Endothelial cell of umbilical vein (primary cell): ENCODE measurements at regions not wholly inside any gene's neighbourhood (a gene's known extent, or its start where the extent isn't known, plus 50 kb on each side); places are given as distances from the start of the nearest gene placed in this dataset.

ENCODE experiments used
- BruUV-seq: library from RNA; stranded (reverse); fragments of 400-500 nt; replicated peaks from 2 replicates; lab custom pipeline; 2021; lab: Mats Ljungman, UMichigan
- CTCF ChIA-PET: fragments of 300-600, 350-600 bp; sonication (Branson Sonifier 250); formaldehyde crosslinking; loops from one replicate; lab custom pipeline; 2021; ENCODE audit warnings: antibody characterized with exemption, inconsistent platforms; lab: Charles Lee
- POLR2A ChIA-PET: fragments of 300-600, 350-600 bp; sonication (Branson Sonifier 250); formaldehyde crosslinking; loops from one replicate; lab custom pipeline; 2021; ENCODE audit warnings: antibody characterized with exemption, inconsistent platforms; lab: Charles Lee
- DNase-seq: peaks from one replicate; pipeline ENCODE4 v3.0.0-alpha.2; 2011; ENCODE audit warnings: low read depth, low spot score
- FAIRE-seq: peaks from 2 replicates; lab custom pipeline; 2011; peaks lifted over from hg19 to GRCh38; lab: Jason Lieb, UNC
- H2AFZ ChIP-seq: 2 replicates; pipeline ENCODE4 v1.6.0; 2012; ENCODE audit warnings: low read depth, low read length, control low read depth, inconsistent platforms
- H3K27ac ChIP-seq: 2 replicates; pipeline ENCODE4 v1.5.1; 2011; ENCODE audit warnings: low read depth, mild to moderate bottlenecking, control low read depth, low read length, moderate library complexity; ENCODE audit not compliant: insufficient read depth
- H3K27me3 ChIP-seq, 2 experiments: 2 replicates each; pipeline versions ENCODE4 v1.6.0 to v1.6.1; 2011; ENCODE audit warnings: low read length in 2 of 2, mixed read lengths in 1 of 2; ENCODE audit not compliant: control insufficient read depth in 2 of 2, insufficient read depth in 2 of 2
- H3K36me3 ChIP-seq, 2 experiments: 2 replicates in 1 of 2; 3 replicates in 1 of 2; pipeline ENCODE4 v1.5.1; 2011; ENCODE audit warnings: low read length in 2 of 2, mild to moderate bottlenecking in 1 of 2, moderate library complexity in 1 of 2; ENCODE audit not compliant: control insufficient read depth in 2 of 2, insufficient read depth in 2 of 2; ENCODE audit errors: extremely low read depth in 1 of 2
- H3K4me1 ChIP-seq: 3 replicates; pipeline ENCODE4 v1.5.1; 2011; ENCODE audit warnings: mild to moderate bottlenecking, low read length; ENCODE audit not compliant: control insufficient read depth, insufficient read depth; ENCODE audit errors: extremely low read depth
- H3K4me2 ChIP-seq: 2 replicates; pipeline ENCODE4 v1.6.1; 2011; ENCODE audit warnings: low read length, control low read depth, mixed read lengths; ENCODE audit not compliant: insufficient read depth
- H3K4me3 ChIP-seq, 3 experiments: fragments of 200-600 bp in 1 of 3; sonication (generic), shearing (Covaris generic) in 1 of 3; replicated peaks in 1 of 3; 2 replicates each; pipeline ENCODE4 v1.5.1; 2011 to 2016; ENCODE audit warnings: control low read depth in 3 of 3, low read length in 3 of 3, mild to moderate bottlenecking in 2 of 3, inconsistent platforms in 1 of 3, low read depth in 1 of 3, moderate library complexity in 1 of 3; ENCODE audit not compliant: insufficient read depth in 1 of 3
- H3K79me2 ChIP-seq: 2 replicates; pipeline ENCODE4 v1.6.0; 2012; ENCODE audit warnings: low read length, inconsistent platforms; ENCODE audit not compliant: control insufficient read depth, insufficient read depth
- H3K9ac ChIP-seq: replicated peaks from 2 replicates; pipeline ENCODE3; 2011; ENCODE audit warnings: low read length, control low read depth; ENCODE audit not compliant: insufficient read depth; ENCODE audit errors: extremely low read depth
- H3K9me1 ChIP-seq: replicated peaks from 3 replicates; pipeline ENCODE4 v1.6.0; 2011; ENCODE audit warnings: mild to moderate bottlenecking, low read length; ENCODE audit not compliant: control insufficient read depth, insufficient read depth; ENCODE audit errors: extremely low read depth
- H3K9me3 ChIP-seq: replicated peaks from 2 replicates; pipeline ENCODE4 v1.5.1; 2012; ENCODE audit warnings: low read length, inconsistent platforms; ENCODE audit not compliant: control insufficient read depth, insufficient read depth
- H4K20me1 ChIP-seq: replicated peaks from 2 replicates; pipeline ENCODE3; 2011; ENCODE audit warnings: mild to moderate bottlenecking, low read length; ENCODE audit not compliant: control insufficient read depth, insufficient read depth; ENCODE audit errors: extremely low read depth
- EZH2 ChIP-seq: IDR thresholded peaks from 2 replicates; pipeline ENCODE4 v1.6.1; 2012; ENCODE audit warnings: borderline replicate concordance, low read depth, mild to moderate bottlenecking, moderate library complexity, low read length, inconsistent platforms; ENCODE audit not compliant: severe bottlenecking
- FOS ChIP-seq: IDR thresholded peaks from 2 replicates; pipeline ENCODE4 v1.6.1; 2011; ENCODE audit warnings: mild to moderate bottlenecking, low read length, moderate library complexity, borderline replicate concordance; ENCODE audit not compliant: insufficient read depth
- GATA2 ChIP-seq: IDR thresholded peaks from 2 replicates; pipeline ENCODE4 v1.7.0; 2011; ENCODE audit warnings: low read depth, mild to moderate bottlenecking, moderate library complexity, mixed read lengths, low read length; ENCODE audit not compliant: insufficient read length, insufficient read depth
- JUN ChIP-seq: IDR thresholded peaks from 2 replicates; pipeline ENCODE4 v1.6.1; 2011; ENCODE audit warnings: borderline replicate concordance, low read depth; ENCODE audit not compliant: insufficient read length, insufficient read depth
- MYC ChIP-seq: IDR thresholded peaks from one replicate; pipeline ENCODE4 v1.6.1; 2011; ENCODE audit warnings: mild to moderate bottlenecking, low read depth, low read length
- POLR2A ChIP-seq: IDR thresholded peaks from 2 replicates; pipeline ENCODE4 v1.6.1; 2012; ENCODE audit warnings: low read depth, mild to moderate bottlenecking, control low read depth, low read length
- POLR2AphosphoS5 ChIP-seq: IDR thresholded peaks from 2 replicates; pipeline ENCODE4 v1.6.1; 2012; ENCODE audit warnings: low read depth, mild to moderate bottlenecking, control low read depth, low read length, moderate library complexity; ENCODE audit not compliant: insufficient read depth
- dilution Hi-C: fragments of 300-500 bp; cut with MboI; formaldehyde crosslinking; loops from one replicate; pipeline ENCODE4 v1.15.0; 2019; ENCODE audit warnings: low sequenced_read_pairs; ENCODE audit not compliant: extremely low pct_ligation_motif_present
- intact Hi-C: fragments of 100-400 bp; cut with micrococcal nuclease; formaldehyde crosslinking; loops from one replicate; pipeline ENCODE4 v1.10.0; 2022
- TF ChIP-seq, protein P1 (sequence below): IDR thresholded peaks from 2 replicates; pipeline ENCODE4 v1.6.1; 2011; ENCODE audit not compliant: insufficient read depth, insufficient read length
- TF ChIP-seq, protein P2 (sequence below), 2 donors: IDR thresholded peaks; 1 replicate in 1 of 2; 2 replicates in 1 of 2; pipeline ENCODE4 v1.5.1; 2011; ENCODE audit warnings: low read length in 2 of 2, mild to moderate bottlenecking in 2 of 2, moderate library complexity in 2 of 2, control low read depth in 1 of 2, inconsistent platforms in 1 of 2, low read depth in 1 of 2; ENCODE audit not compliant: insufficient read depth in 1 of 2; ENCODE audit errors: extremely low read depth in 1 of 2

DNA sequence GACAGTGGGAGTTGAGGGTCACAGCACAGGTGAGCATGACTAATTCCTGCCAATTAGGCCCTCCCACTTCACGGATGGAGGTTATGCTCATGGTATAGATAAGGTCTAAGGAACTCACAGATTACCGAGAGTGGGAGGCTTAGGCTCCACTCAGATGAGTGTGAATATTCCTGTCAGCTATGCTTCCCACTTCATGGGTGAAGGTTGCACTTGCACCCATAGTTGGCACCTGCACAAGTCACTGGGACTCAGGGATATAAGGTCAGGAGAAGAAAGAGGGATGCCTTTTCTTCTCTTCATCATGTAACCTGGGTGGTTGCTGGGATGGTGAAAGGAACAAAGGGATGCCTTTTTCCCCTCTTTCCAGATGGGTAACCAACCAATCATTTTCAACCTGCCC, 264.9 kb upstream of the TNC start:
- ChIA-PET CTCF (no interaction called here), POLR2A (no interaction called here)
- Histone ChIP-seq H3K4me3 (no peak overlapping the region), H3K27me3 (no peaks in the 10 kb centered on the region), H3K27ac (no peak overlapping the region), H3K9me3 (no peaks in the 10 kb centered on the region), H2AFZ (no peak overlapping the region), H3K4me1 (no peaks in the 10 kb centered on the region), H3K79me2 (no peaks in the 10 kb centered on the region), H4K20me1 (no peaks in the 10 kb centered on the region), H3K36me3 (no peaks in the 10 kb centered on the region), H3K9me1 (no peaks in the 10 kb centered on the region), H3K4me2 (no peak overlapping the region), H3K9ac (no peak overlapping the region)
- no peak for DNase-seq
- no peak for FAIRE-seq
- intact Hi-C loops: no loop called here
- no peak for TF ChIP-seq POLR2A
- TF ChIP-seq MYC: no peak
- TF ChIP-seq, protein P1, sequence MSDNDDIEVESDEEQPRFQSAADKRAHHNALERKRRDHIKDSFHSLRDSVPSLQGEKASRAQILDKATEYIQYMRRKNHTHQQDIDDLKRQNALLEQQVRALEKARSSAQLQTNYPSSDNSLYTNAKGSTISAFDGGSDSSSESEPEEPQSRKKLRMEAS: no peak
- TF ChIP-seq POLR2AphosphoS5: no peak
- TF ChIP-seq, protein P2, sequence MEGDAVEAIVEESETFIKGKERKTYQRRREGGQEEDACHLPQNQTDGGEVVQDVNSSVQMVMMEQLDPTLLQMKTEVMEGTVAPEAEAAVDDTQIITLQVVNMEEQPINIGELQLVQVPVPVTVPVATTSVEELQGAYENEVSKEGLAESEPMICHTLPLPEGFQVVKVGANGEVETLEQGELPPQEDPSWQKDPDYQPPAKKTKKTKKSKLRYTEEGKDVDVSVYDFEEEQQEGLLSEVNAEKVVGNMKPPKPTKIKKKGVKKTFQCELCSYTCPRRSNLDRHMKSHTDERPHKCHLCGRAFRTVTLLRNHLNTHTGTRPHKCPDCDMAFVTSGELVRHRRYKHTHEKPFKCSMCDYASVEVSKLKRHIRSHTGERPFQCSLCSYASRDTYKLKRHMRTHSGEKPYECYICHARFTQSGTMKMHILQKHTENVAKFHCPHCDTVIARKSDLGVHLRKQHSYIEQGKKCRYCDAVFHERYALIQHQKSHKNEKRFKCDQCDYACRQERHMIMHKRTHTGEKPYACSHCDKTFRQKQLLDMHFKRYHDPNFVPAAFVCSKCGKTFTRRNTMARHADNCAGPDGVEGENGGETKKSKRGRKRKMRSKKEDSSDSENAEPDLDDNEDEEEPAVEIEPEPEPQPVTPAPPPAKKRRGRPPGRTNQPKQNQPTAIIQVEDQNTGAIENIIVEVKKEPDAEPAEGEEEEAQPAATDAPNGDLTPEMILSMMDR (IDR thresholded peaks at IDR 0.05; ENCODE audit: extremely low read depth in 1 of 2, insufficient read depth in 1 of 2, low read depth in 1 of 2, low read length in 2 of 2): no peak
- TF ChIP-seq EZH2: no peak
- TF ChIP-seq JUN: no peak
- no peak for TF ChIP-seq GATA2
- no peak for TF ChIP-seq FOS
- dilution Hi-C loops: no loop called here
- no TSS peak for BruUV-seq
